Activated naive CD8-positive, alpha-beta T cell treated with anti-CD3 and anti-CD28 coated beads, Interleukin-2, amount 10 ng/mL, durations not matched to agents 7 days and 5 days (primary cell): ENCODE measurements at regions not wholly inside any gene's neighbourhood (a gene's known extent, or its start where the extent isn't known, plus 50 kb on each side); places are given as distances from the start of the nearest gene placed in this dataset.

Experiments
- ATAC-seq: fragments of 150-1000 bp; cut with Tn5 transposase; one replicate; pipeline ENCODE4 v1.10.0; 2021; ENCODE audit warnings: low read depth, moderate library complexity
- POLR2A ChIA-PET: fragments of 350-600 bp; sonication (Branson Sonifier 250); formaldehyde crosslinking; loops from one replicate; lab custom pipeline; 2021; ENCODE audit warnings: antibody characterized with exemption; lab: Charles Lee
- DNase-seq: peaks from one replicate; pipeline ENCODE4 v3.0.0; 2021
- H3K27ac Mint-ChIP-seq: one replicate; pipeline ENCODE4 v1.8.0; 2022; ENCODE audit warnings: mild to moderate bottlenecking, mixed read lengths
- H3K27me3 Mint-ChIP-seq: one replicate; pipeline ENCODE4 v1.8.0; 2022; ENCODE audit warnings: mild to moderate bottlenecking, moderate library complexity, mixed read lengths
- H3K36me3 Mint-ChIP-seq: one replicate; pipeline ENCODE4 v1.8.0; 2021; ENCODE audit warnings: mild to moderate bottlenecking, mixed read lengths
- H3K4me1 Mint-ChIP-seq: one replicate; pipeline ENCODE4 v1.8.0; 2021; ENCODE audit warnings: mixed read lengths
- H3K4me3 Mint-ChIP-seq: one replicate; pipeline ENCODE4 v1.8.0; 2022; ENCODE audit warnings: mild to moderate bottlenecking, moderate library complexity, mixed read lengths
- H3K9me3 Mint-ChIP-seq: one replicate; pipeline ENCODE4 v1.8.0; 2021; ENCODE audit warnings: mixed read lengths

GRCh38 chr16:86215979-86216585, 294.2 kb upstream of the FOXF1 start:
- POLR2A ChIA-PET: no interaction called here
- H3K36me3 Mint-ChIP-seq: peaks cover 7% of the 10 kb centered on the region
- peaks cover 8% of the 10 kb centered on the region for H3K4me1 Mint-ChIP-seq
- no peak for ATAC-seq
- peaks cover 8% of the 10 kb centered on the region for H3K27me3 Mint-ChIP-seq
- H3K4me3 Mint-ChIP-seq: no peak overlapping the region
- no peak for DNase-seq
- H3K27ac Mint-ChIP-seq: no peak overlapping the region
- peaks cover 15% of the 10 kb centered on the region for H3K9me3 Mint-ChIP-seq

DNA sequence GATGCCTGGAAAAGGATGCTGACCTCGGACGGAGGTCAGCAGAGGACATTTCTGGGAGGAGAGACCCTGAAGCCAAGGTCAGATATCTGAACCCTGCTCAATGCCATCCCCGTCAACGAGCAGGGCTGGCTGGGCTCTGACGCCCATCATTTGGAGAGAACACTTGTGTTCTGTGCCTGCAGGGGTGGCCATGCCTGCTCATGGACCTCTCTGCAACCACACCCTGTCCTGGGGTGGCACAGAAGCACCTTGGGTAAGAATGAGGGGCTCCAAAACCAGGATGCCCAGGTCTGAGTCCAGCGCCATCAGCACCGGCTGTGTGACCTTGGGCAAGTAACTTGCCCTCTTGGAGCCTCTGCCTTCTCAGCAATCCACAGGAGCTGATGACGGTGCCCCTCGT, 293.7 kb upstream of the FOXF1 start:
- POLR2A ChIA-PET: no interaction called here
- DNase-seq: no peak
- no peak for ATAC-seq
- H3K4me3 Mint-ChIP-seq: no peak overlapping the region
- peaks cover 15% of the 10 kb centered on the region for H3K9me3 Mint-ChIP-seq
- H3K36me3 Mint-ChIP-seq: peaks cover 7% of the 10 kb centered on the region
- peaks cover 8% of the 10 kb centered on the region for H3K27me3 Mint-ChIP-seq
- no peak overlapping the region for H3K27ac Mint-ChIP-seq
- H3K4me1 Mint-ChIP-seq: peaks cover 8% of the 10 kb centered on the region

DNA sequence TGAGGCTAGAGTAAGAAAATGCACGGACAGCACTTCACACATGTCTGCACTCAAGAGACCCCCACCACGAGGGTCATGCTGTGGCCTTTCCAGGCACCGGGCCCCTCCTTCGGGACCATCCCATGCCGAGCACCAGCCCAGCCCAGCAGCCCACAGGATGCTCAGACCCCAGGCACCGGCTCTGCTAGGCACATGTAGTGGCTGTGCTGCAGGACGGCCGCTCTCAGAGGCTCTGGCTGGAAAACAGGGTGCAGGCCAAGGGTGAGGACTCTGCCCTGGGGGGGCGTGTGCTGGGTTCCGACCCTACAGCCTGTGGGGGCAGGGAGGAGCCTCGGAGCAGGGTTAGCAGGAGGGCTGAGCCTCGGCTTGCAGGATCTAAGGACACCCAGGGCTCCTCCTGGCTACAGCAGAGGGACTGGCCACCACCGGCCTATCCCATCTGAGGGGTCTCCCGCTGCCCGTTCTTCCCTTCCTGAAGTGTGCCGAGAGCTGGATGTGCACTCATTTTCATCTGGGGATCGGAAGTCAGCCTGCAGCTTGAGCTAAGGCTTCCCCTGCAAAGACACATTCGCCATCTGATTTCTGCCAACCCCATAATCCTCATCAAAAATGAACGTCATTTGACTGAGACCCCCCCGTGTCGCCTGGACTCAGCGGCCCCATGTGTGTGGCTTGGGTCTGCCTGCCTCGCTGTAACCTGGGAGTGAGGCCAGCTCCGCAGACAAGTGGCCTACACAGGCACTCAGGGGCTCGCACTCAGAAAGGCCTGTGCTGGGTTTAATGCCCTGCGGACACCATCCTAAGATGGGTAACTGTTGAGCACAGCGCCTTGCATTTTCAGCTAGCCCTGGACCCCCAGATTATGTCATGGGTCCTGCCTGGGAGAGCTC, 293.1 kb upstream of the FOXF1 start:
- POLR2A ChIA-PET: no interaction called here
- Mint-ChIP-seq H3K4me3 (no peak overlapping the region), H3K27ac (no peak overlapping the region), H3K27me3 (peaks cover 12% of the 10 kb centered on the region), H3K4me1 (peaks cover 8% of the 10 kb centered on the region), H3K9me3 (peaks cover 12% of the 10 kb centered on the region), H3K36me3 (peaks cover 7% of the 10 kb centered on the region)
- no peak for ATAC-seq
- DNase-seq: no peak

- Mint-ChIP-seq H3K9me3 (peaks cover 5% of the 10 kb centered on the region), H3K27ac (no peak overlapping the region), H3K27me3 (peaks cover 16% of the 10 kb centered on the region), H3K4me3 (no peak overlapping the region), H3K36me3 (peaks cover 4% of the 10 kb centered on the region), H3K4me1 (peaks cover 5% of the 10 kb centered on the region)
- no peak for ATAC-seq
- POLR2A ChIA-PET: no interaction called here
- DNase-seq: no peak
Observed at GRCh38 chr16:86217891-86218270, 292.4 kb upstream of the FOXF1 start.

DNA sequence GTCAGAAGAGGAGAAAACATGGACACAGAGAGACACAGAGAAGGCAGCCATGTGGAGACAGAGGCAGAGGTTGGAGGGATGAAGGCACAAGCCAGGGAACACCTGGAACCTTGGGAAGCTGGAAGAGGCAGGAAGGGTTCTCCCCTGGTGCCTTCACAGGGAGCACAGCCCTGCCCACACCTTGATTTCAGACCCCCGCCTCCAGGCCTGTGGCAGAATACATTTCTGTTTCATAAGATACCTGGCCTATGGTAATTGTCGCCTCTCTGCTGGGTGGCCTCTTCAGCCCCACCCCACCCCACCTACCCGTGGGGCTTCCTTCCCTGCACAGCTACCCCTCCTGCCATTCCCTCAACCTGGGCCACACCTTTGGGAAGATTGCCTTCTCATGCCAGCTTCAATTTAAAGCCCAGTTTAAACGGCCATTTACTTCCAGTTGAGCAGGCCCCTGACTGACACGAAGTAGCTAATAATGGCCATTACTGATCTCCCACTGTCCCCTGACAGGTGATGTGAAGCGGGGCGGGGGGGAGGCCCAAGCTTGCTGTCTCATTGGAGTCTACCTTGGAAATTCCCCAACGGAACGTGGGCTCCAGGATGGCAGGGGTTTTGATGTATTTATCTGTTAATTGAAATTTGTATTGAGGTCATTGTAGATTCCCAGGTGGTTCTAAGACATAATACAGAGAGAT, 291.7 kb upstream of the FOXF1 start:
- Mint-ChIP-seq H3K27me3 (peaks cover 23% of the 10 kb centered on the region), H3K36me3 (no peaks in the 10 kb centered on the region), H3K9me3 (no peaks in the 10 kb centered on the region), H3K4me1 (no peaks in the 10 kb centered on the region), H3K4me3 (no peak overlapping the region), H3K27ac (no peak overlapping the region)
- POLR2A ChIA-PET: no interaction called here
- DNase-seq: no peak
- no peak for ATAC-seq

DNA sequence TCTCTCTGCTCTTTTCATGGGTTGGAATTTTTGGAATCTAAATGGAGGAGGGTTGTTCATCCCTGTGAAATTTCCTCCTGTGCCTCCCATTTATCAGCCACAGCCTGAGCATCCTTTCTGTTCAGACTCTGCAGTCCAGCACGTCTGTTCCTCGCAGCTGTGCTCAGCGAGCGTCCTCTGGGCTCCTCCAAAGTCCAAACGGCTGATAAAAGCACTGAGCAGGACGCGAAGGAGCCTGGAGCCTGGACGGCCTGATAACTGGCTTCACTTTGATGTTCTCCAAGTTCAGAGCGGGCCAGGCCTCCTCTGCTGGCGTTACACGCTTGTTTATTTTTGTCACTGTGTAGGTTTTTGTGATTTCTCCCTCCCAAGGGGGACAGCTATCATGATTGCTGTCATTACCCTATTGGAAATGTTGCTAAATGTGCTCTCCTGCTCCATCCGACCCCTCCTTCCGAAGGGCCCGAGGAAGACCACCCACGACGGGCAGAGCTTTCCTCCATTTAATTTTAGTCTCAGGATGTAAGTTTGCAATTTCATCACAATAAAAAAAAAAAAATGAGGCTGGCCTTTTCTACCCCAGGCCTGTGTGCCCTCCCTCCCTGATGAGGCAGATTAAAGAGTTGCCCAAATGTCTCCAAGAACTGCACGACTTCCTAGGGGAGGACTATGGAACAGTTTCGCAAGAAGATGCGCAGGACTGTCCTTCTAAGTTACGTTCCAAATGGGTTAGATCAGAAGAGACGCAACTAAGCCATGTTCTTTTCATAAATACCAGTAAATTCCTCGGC, 290.5 kb upstream of the FOXF1 start:
- Mint-ChIP-seq H3K4me3 (no peak overlapping the region), H3K9me3 (no peaks in the 10 kb centered on the region)
- POLR2A ChIA-PET: no interaction called here

GRCh38 chr16:86220561-86220960, 289.8 kb upstream of the FOXF1 start:
- no peaks in the 10 kb centered on the region for H3K36me3 Mint-ChIP-seq
- POLR2A ChIA-PET: no interaction called here
- no peak overlapping the region for H3K27ac Mint-ChIP-seq
- no peaks in the 10 kb centered on the region for H3K4me1 Mint-ChIP-seq
- ATAC-seq (no peak), DNase-seq (no peak)
- no peak overlapping the region for H3K4me3 Mint-ChIP-seq
- peaks cover 18% of the 10 kb centered on the region for H3K27me3 Mint-ChIP-seq
- no peaks in the 10 kb centered on the region for H3K9me3 Mint-ChIP-seq

More for the DNA sequence above, 290.5 kb upstream of the FOXF1 start:
- peaks cover 23% of the 10 kb centered on the region for H3K27me3 Mint-ChIP-seq
- no peaks in the 10 kb centered on the region for H3K4me1 Mint-ChIP-seq
- H3K27ac Mint-ChIP-seq: no peak overlapping the region
- ATAC-seq: no peak
- no peaks in the 10 kb centered on the region for H3K36me3 Mint-ChIP-seq
- no peak for DNase-seq

GRCh38 chr16:86221085-86221484, 289.2 kb upstream of the FOXF1 start:
- no peaks in the 10 kb centered on the region for H3K9me3 Mint-ChIP-seq

GRCh38 chr16:86222547-86222946, 287.8 kb upstream of the FOXF1 start:
- Mint-ChIP-seq H3K27me3 (peaks cover 18% of the 10 kb centered on the region), H3K9me3 (no peaks in the 10 kb centered on the region), H3K27ac (no peak overlapping the region), H3K36me3 (no peaks in the 10 kb centered on the region), H3K4me1 (no peaks in the 10 kb centered on the region), H3K4me3 (no peak overlapping the region)
- DNase-seq (no peak), ATAC-seq (no peak)
- POLR2A ChIA-PET: no interaction called here

More at GRCh38 chr16:86221085-86221484, 289.2 kb upstream of the FOXF1 start:
- no peak overlapping the region for H3K27ac Mint-ChIP-seq
- no peaks in the 10 kb centered on the region for H3K36me3 Mint-ChIP-seq
- H3K4me1 Mint-ChIP-seq: no peaks in the 10 kb centered on the region
- H3K27me3 Mint-ChIP-seq: peaks cover 18% of the 10 kb centered on the region
- POLR2A ChIA-PET: no interaction called here
- no peak overlapping the region for H3K4me3 Mint-ChIP-seq
- no peak for DNase-seq
- no peak for ATAC-seq

GRCh38 chr16:86222965-86223551, 287.3 kb upstream of the FOXF1 start:
- Mint-ChIP-seq H3K27me3 (peaks cover 18% of the 10 kb centered on the region), H3K4me3 (no peak overlapping the region), H3K9me3 (no peaks in the 10 kb centered on the region), H3K36me3 (no peaks in the 10 kb centered on the region), H3K4me1 (no peaks in the 10 kb centered on the region), H3K27ac (no peak overlapping the region)
- ATAC-seq: no peak
- no peak for DNase-seq
- POLR2A ChIA-PET: no interaction called here

DNA sequence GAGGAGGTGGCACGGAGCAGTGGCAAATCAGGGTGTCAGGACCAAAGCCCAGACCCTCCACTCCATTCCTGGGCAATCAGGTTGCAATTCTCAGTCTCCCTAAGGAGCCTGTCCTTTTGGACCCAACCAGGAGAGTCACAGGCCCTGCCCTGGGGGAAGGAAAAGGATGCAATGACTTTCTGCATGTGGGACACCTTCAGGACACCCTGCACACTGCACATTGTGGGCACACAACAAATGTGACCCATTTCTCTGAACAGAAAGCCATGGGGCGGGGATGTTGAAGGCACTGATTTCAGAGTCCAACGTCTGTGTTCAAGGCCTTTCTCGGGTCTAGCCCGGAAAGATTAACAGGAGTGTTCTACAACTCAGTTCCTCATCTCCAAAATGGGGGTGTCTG, 286.2 kb upstream of the FOXF1 start:
- ATAC-seq: no peak
- Mint-ChIP-seq H3K27ac (no peak overlapping the region), H3K4me3 (no peak overlapping the region), H3K9me3 (no peaks in the 10 kb centered on the region), H3K36me3 (no peaks in the 10 kb centered on the region), H3K4me1 (no peaks in the 10 kb centered on the region), H3K27me3 (peaks cover 18% of the 10 kb centered on the region)
- DNase-seq: no peak
- POLR2A ChIA-PET: no interaction called here

DNA sequence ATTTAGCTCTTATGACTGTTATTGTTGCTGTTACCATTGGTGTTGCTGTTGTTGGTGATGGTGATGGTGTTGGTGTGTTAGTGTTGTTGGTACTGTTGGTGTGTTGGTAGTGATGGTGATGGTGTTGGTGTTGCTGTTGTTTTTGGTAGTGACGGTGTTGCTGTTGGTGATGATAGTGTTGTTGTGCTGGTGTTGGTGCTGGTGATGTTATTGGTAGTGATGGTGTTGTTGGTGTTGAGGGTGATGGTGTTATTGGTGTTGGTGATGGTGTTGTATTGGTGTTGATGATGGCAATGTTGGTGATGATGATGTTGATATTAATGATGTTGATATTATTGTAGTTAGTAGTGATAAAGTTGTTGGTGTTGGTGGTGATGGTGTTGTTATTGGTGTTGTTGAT, 285.7 kb upstream of the FOXF1 start:
- POLR2A ChIA-PET: no interaction called here

GRCh38 chr16:86225905-86226371, 284.4 kb upstream of the FOXF1 start:
- no peak overlapping the region for H3K4me3 Mint-ChIP-seq
- DNase-seq (no peak), ATAC-seq (no peak)
- no peaks in the 10 kb centered on the region for H3K9me3 Mint-ChIP-seq
- peaks cover 14% of the 10 kb centered on the region for H3K27me3 Mint-ChIP-seq
- POLR2A ChIA-PET: no interaction called here
- no peaks in the 10 kb centered on the region for H3K36me3 Mint-ChIP-seq
- no peaks in the 10 kb centered on the region for H3K4me1 Mint-ChIP-seq
- no peak overlapping the region for H3K27ac Mint-ChIP-seq

More for the DNA sequence above, 285.7 kb upstream of the FOXF1 start:
- ATAC-seq (no peak), DNase-seq (no peak)
- H3K36me3 Mint-ChIP-seq: no peaks in the 10 kb centered on the region
- no peaks in the 10 kb centered on the region for H3K4me1 Mint-ChIP-seq
- H3K27ac Mint-ChIP-seq: no peak overlapping the region
- no peak overlapping the region for H3K4me3 Mint-ChIP-seq
- peaks cover 18% of the 10 kb centered on the region for H3K27me3 Mint-ChIP-seq
- no peaks in the 10 kb centered on the region for H3K9me3 Mint-ChIP-seq
